ENCODE measurements at regions not wholly inside any gene's neighbourhood (a gene's known extent, or its start where the extent isn't known, plus 50 kb on each side); places are given as distances from the start of the nearest gene placed in this dataset.

GRCh38 chr9:129400001-129400970 is 220.6 kb downstream of the C9orf50 start:
- peak overlapping the region; percentile 37 for H3K27ac ChIP-seq (ENCODE audit: low read length)
- H3K4me1 ChIP-seq (ENCODE audit: control insufficient read depth, insufficient read depth, low read length): peaks cover 31% of the 10 kb centered on the region
- H3K27me3 ChIP-seq (ENCODE audit: control insufficient read depth in 1 of 2, insufficient read depth in 2 of 2, low read length in 2 of 2): no peaks in the 10 kb centered on the region
- no peak overlapping the region for H3K4me3 ChIP-seq (ENCODE audit: low read length in 2 of 2)
- no peaks in the 10 kb centered on the region for H3K36me3 ChIP-seq (ENCODE audit: control insufficient read depth in 2 of 2, insufficient read depth in 2 of 2, low read length in 2 of 2)
- no peaks in the 10 kb centered on the region for H3K9me3 ChIP-seq (ENCODE audit: control insufficient read depth in 2 of 2, low read length in 2 of 2)
- H3K9ac ChIP-seq (ENCODE audit: low read length in 2 of 2): no peak overlapping the region

GRCh38 chr9:129399634-129399990 is 221.3 kb downstream of the C9orf50 start:
- no peaks in the 10 kb centered on the region for H3K9me3 ChIP-seq (ENCODE audit: control insufficient read depth in 2 of 2, low read length in 2 of 2)
- no peaks in the 10 kb centered on the region for H3K27me3 ChIP-seq (ENCODE audit: control insufficient read depth in 1 of 2, insufficient read depth in 2 of 2, low read length in 2 of 2)
- no peak overlapping the region for H3K4me3 ChIP-seq (ENCODE audit: low read length in 2 of 2)
- H3K36me3 ChIP-seq (ENCODE audit: control insufficient read depth in 2 of 2, insufficient read depth in 2 of 2, low read length in 2 of 2): no peaks in the 10 kb centered on the region
- H3K27ac ChIP-seq (ENCODE audit: low read length): no peak overlapping the region
- peaks cover 25% of the 10 kb centered on the region for H3K4me1 ChIP-seq (ENCODE audit: control insufficient read depth, insufficient read depth, low read length)
- no peak overlapping the region for H3K9ac ChIP-seq (ENCODE audit: low read length in 2 of 2)

- H3K27me3 ChIP-seq (ENCODE audit: control insufficient read depth in 1 of 2, insufficient read depth in 2 of 2, low read length in 2 of 2): no peaks in the 10 kb centered on the region
- H3K4me3 ChIP-seq (ENCODE audit: low read length in 2 of 2): no peak overlapping the region
- no peaks in the 10 kb centered on the region for H3K9me3 ChIP-seq (ENCODE audit: control insufficient read depth in 2 of 2, low read length in 2 of 2)
- H3K9ac ChIP-seq (ENCODE audit: low read length in 2 of 2): no peak overlapping the region
- H3K27ac ChIP-seq (ENCODE audit: low read length): no peak overlapping the region
- peaks cover 21% of the 10 kb centered on the region for H3K4me1 ChIP-seq (ENCODE audit: control insufficient read depth, insufficient read depth, low read length)
- H3K36me3 ChIP-seq (ENCODE audit: control insufficient read depth in 2 of 2, insufficient read depth in 2 of 2, low read length in 2 of 2): no peaks in the 10 kb centered on the region
These were observed 221.0 kb upstream of the IER5L start for GRCh38 chr9:129398961-129399633.

GRCh38 chr9:129398101-129398960 is 220.3 kb upstream of the IER5L start:
- no peak overlapping the region for H3K27ac ChIP-seq (ENCODE audit: low read length)

GRCh38 chr9:129397335-129397734 is 219.3 kb upstream of the IER5L start:
- H3K27me3 ChIP-seq (ENCODE audit: control insufficient read depth in 1 of 2, insufficient read depth in 2 of 2, low read length in 2 of 2): no peaks in the 10 kb centered on the region
- H3K36me3 ChIP-seq (ENCODE audit: control insufficient read depth in 2 of 2, insufficient read depth in 2 of 2, low read length in 2 of 2): no peaks in the 10 kb centered on the region
- H3K4me1 ChIP-seq (ENCODE audit: control insufficient read depth, insufficient read depth, low read length): peaks cover 4% of the 10 kb centered on the region
- no peaks in the 10 kb centered on the region for H3K9me3 ChIP-seq (ENCODE audit: control insufficient read depth in 2 of 2, low read length in 2 of 2)
- H3K4me3 ChIP-seq (ENCODE audit: low read length in 2 of 2): no peak overlapping the region
- H3K27ac ChIP-seq (ENCODE audit: low read length): no peak overlapping the region
- no peak overlapping the region for H3K9ac ChIP-seq (ENCODE audit: low read length in 2 of 2)

More at GRCh38 chr9:129398101-129398960, 220.3 kb upstream of the IER5L start:
- Histone ChIP-seq H3K4me3 (ENCODE audit: low read length in 2 of 2) (no peak overlapping the region), H3K4me1 (ENCODE audit: control insufficient read depth, insufficient read depth, low read length) (peaks cover 14% of the 10 kb centered on the region), H3K36me3 (ENCODE audit: control insufficient read depth in 2 of 2, insufficient read depth in 2 of 2, low read length in 2 of 2) (no peaks in the 10 kb centered on the region), H3K9ac (ENCODE audit: low read length in 2 of 2) (no peak overlapping the region), H3K9me3 (ENCODE audit: control insufficient read depth in 2 of 2, low read length in 2 of 2) (no peaks in the 10 kb centered on the region), H3K27me3 (ENCODE audit: control insufficient read depth in 1 of 2, insufficient read depth in 2 of 2, low read length in 2 of 2) (no peaks in the 10 kb centered on the region)

- H3K9ac ChIP-seq (ENCODE audit: low read length in 2 of 2): no peak overlapping the region
- no peaks in the 10 kb centered on the region for H3K9me3 ChIP-seq (ENCODE audit: control insufficient read depth in 2 of 2, low read length in 2 of 2)
- peaks cover 2% of the 10 kb centered on the region for H3K4me1 ChIP-seq (ENCODE audit: control insufficient read depth, insufficient read depth, low read length)
- H3K36me3 ChIP-seq (ENCODE audit: control insufficient read depth in 2 of 2, insufficient read depth in 2 of 2, low read length in 2 of 2): no peaks in the 10 kb centered on the region
- H3K27ac ChIP-seq (ENCODE audit: low read length): no peak overlapping the region
- no peak overlapping the region for H3K4me3 ChIP-seq (ENCODE audit: low read length in 2 of 2)
- H3K27me3 ChIP-seq (ENCODE audit: control insufficient read depth in 1 of 2, insufficient read depth in 2 of 2, low read length in 2 of 2): no peaks in the 10 kb centered on the region
These were observed 218.3 kb upstream of the IER5L start for GRCh38 chr9:129396365-129396708.

GRCh38 chr9:129395633-129396364 is 217.7 kb upstream of the IER5L start:
- Histone ChIP-seq H3K27me3 (ENCODE audit: control insufficient read depth in 1 of 2, insufficient read depth in 2 of 2, low read length in 2 of 2) (no peaks in the 10 kb centered on the region), H3K4me3 (ENCODE audit: low read length in 2 of 2) (no peak overlapping the region), H3K27ac (ENCODE audit: low read length) (no peak overlapping the region), H3K36me3 (ENCODE audit: control insufficient read depth in 2 of 2, insufficient read depth in 2 of 2, low read length in 2 of 2) (no peaks in the 10 kb centered on the region), H3K9me3 (ENCODE audit: control insufficient read depth in 2 of 2, low read length in 2 of 2) (no peaks in the 10 kb centered on the region), H3K4me1 (ENCODE audit: control insufficient read depth, insufficient read depth, low read length) (peaks cover 2% of the 10 kb centered on the region), H3K9ac (ENCODE audit: low read length in 2 of 2) (no peak overlapping the region)

- Histone ChIP-seq H3K9ac (ENCODE audit: low read length in 2 of 2) (no peak overlapping the region), H3K27ac (ENCODE audit: low read length) (no peak overlapping the region), H3K36me3 (ENCODE audit: control insufficient read depth in 2 of 2, insufficient read depth in 2 of 2, low read length in 2 of 2) (no peaks in the 10 kb centered on the region), H3K9me3 (ENCODE audit: control insufficient read depth in 2 of 2, low read length in 2 of 2) (no peaks in the 10 kb centered on the region), H3K4me3 (ENCODE audit: low read length in 2 of 2) (no peak overlapping the region), H3K4me1 (ENCODE audit: control insufficient read depth, insufficient read depth, low read length) (peaks cover 2% of the 10 kb centered on the region), H3K27me3 (ENCODE audit: control insufficient read depth in 1 of 2, insufficient read depth in 2 of 2, low read length in 2 of 2) (no peaks in the 10 kb centered on the region)
These were observed 216.8 kb upstream of the IER5L start for GRCh38 chr9:129394886-129395279.

GRCh38 chr9:129394061-129394885 is 216.2 kb upstream of the IER5L start:
- Histone ChIP-seq H3K27ac (ENCODE audit: low read length) (no peak overlapping the region), H3K9ac (ENCODE audit: low read length in 2 of 2) (no peak overlapping the region), H3K27me3 (ENCODE audit: control insufficient read depth in 1 of 2, insufficient read depth in 2 of 2, low read length in 2 of 2) (no peaks in the 10 kb centered on the region), H3K4me3 (ENCODE audit: low read length in 2 of 2) (no peak overlapping the region), H3K4me1 (ENCODE audit: control insufficient read depth, insufficient read depth, low read length) (peaks cover under 1% of the 10 kb centered on the region), H3K36me3 (ENCODE audit: control insufficient read depth in 2 of 2, insufficient read depth in 2 of 2, low read length in 2 of 2) (no peaks in the 10 kb centered on the region), H3K9me3 (ENCODE audit: control insufficient read depth in 2 of 2, low read length in 2 of 2) (no peaks in the 10 kb centered on the region)

Measured in stomach smooth muscle (tissue), 2 donors.